ENCODE measurements at regions not wholly inside any gene's neighbourhood (a gene's known extent, or its start where the extent isn't known, plus 50 kb on each side); places are given as distances from the start of the nearest gene placed in this dataset.

DNA sequence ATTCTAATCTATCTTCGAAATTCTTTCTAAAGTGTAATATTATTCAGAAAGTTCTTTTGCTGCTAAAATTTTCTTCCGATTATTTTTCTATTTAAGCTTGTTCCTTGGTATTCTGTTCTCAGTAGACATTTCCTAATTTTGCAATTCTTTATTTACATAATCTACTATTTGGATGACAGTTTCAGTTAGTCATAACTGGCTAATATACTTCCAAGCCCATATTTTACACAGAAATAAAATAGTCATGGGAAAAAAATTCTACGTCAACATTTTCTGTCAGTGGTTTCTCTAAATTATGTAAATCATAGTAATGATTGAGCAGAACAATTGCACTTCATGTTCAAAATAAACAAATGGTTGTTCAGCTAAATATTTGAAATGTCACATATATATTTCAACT lies 178.0 kb upstream of the ANKRD50 start:
- TF ChIP-seq, protein P1, sequence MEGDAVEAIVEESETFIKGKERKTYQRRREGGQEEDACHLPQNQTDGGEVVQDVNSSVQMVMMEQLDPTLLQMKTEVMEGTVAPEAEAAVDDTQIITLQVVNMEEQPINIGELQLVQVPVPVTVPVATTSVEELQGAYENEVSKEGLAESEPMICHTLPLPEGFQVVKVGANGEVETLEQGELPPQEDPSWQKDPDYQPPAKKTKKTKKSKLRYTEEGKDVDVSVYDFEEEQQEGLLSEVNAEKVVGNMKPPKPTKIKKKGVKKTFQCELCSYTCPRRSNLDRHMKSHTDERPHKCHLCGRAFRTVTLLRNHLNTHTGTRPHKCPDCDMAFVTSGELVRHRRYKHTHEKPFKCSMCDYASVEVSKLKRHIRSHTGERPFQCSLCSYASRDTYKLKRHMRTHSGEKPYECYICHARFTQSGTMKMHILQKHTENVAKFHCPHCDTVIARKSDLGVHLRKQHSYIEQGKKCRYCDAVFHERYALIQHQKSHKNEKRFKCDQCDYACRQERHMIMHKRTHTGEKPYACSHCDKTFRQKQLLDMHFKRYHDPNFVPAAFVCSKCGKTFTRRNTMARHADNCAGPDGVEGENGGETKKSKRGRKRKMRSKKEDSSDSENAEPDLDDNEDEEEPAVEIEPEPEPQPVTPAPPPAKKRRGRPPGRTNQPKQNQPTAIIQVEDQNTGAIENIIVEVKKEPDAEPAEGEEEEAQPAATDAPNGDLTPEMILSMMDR (IDR thresholded peaks at IDR 0.05 in 2 of 3, conservative IDR thresholded peaks at IDR 0.05 in 1 of 3; ENCODE audit: borderline replicate concordance in 1 of 3, insufficient read depth in 1 of 3, low read depth in 2 of 3, low read length in 2 of 3), result no peak
- TF ChIP-seq FOSL1 (IDR thresholded peaks at IDR 0.05; ENCODE audit: low read depth) (no peak), SIN3A (IDR thresholded peaks at IDR 0.05; ENCODE audit: low read depth) (no peak), JUND (IDR thresholded peaks at IDR 0.05) (no peak), POLR2A (IDR thresholded peaks at IDR 0.05; ENCODE audit: borderline replicate concordance, extremely low read depth, insufficient read depth, insufficient read length) (no peak), RAD21 (IDR thresholded peaks at IDR 0.05; ENCODE audit: low read depth) (no peak), POLR2AphosphoS5 (IDR thresholded peaks at IDR 0.05; ENCODE audit: low read depth, low read length) (no peak), EGR1 (IDR thresholded peaks at IDR 0.05; ENCODE audit: low read depth) (no peak), EZH2 (IDR thresholded peaks at IDR 0.05) (no peak), TCF7L2 (IDR thresholded peaks at IDR 0.05; ENCODE audit: borderline replicate concordance, extremely low read depth, insufficient read depth, insufficient read length) (no peak)
- TF ChIP-seq, protein P2, sequence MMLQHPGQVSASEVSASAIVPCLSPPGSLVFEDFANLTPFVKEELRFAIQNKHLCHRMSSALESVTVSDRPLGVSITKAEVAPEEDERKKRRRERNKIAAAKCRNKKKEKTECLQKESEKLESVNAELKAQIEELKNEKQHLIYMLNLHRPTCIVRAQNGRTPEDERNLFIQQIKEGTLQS (IDR thresholded peaks at IDR 0.05), result no peak

Data from HCT116 (cell line).